ENCODE measurements at regions not wholly inside any gene's neighbourhood (a gene's known extent, or its start where the extent isn't known, plus 50 kb on each side); places are given as distances from the start of the nearest gene placed in this dataset.

GRCh38 chr1:199015799-199016198, 377.0 kb downstream of the PTPRC start:
- no peaks in the 10 kb centered on the region for H3K36me3 Mint-ChIP-seq (ENCODE audit: insufficient read depth)
- no peak overlapping the region for H3K4me3 Mint-ChIP-seq (ENCODE audit: low read depth)
- DNase-seq (ENCODE audit: low spot score, unreplicated experiment), result no peak
- no peaks in the 10 kb centered on the region for H3K9me3 Mint-ChIP-seq (ENCODE audit: low read depth)
- H3K4me1 Mint-ChIP-seq (ENCODE audit: low read depth), result no peaks in the 10 kb centered on the region
- no peak overlapping the region for H3K27ac Mint-ChIP-seq
- no peaks in the 10 kb centered on the region for H3K27me3 Mint-ChIP-seq
- TF ChIP-seq, protein P1, sequence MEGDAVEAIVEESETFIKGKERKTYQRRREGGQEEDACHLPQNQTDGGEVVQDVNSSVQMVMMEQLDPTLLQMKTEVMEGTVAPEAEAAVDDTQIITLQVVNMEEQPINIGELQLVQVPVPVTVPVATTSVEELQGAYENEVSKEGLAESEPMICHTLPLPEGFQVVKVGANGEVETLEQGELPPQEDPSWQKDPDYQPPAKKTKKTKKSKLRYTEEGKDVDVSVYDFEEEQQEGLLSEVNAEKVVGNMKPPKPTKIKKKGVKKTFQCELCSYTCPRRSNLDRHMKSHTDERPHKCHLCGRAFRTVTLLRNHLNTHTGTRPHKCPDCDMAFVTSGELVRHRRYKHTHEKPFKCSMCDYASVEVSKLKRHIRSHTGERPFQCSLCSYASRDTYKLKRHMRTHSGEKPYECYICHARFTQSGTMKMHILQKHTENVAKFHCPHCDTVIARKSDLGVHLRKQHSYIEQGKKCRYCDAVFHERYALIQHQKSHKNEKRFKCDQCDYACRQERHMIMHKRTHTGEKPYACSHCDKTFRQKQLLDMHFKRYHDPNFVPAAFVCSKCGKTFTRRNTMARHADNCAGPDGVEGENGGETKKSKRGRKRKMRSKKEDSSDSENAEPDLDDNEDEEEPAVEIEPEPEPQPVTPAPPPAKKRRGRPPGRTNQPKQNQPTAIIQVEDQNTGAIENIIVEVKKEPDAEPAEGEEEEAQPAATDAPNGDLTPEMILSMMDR (IDR thresholded peaks at IDR 0.05; ENCODE audit: unreplicated experiment), result no peak

- Mint-ChIP-seq H3K27me3 (no peaks in the 10 kb centered on the region), H3K36me3 (ENCODE audit: insufficient read depth) (no peaks in the 10 kb centered on the region), H3K4me1 (ENCODE audit: low read depth) (no peaks in the 10 kb centered on the region), H3K27ac (no peak overlapping the region), H3K4me3 (ENCODE audit: low read depth) (no peak overlapping the region), H3K9me3 (ENCODE audit: low read depth) (no peaks in the 10 kb centered on the region)
- TF ChIP-seq, protein P1 (IDR thresholded peaks at IDR 0.05; ENCODE audit: unreplicated experiment), result no peak
- no peak for DNase-seq (ENCODE audit: low spot score, unreplicated experiment)
Observed at GRCh38 chr1:199018471-199019135, 379.8 kb downstream of the PTPRC start.

DNA sequence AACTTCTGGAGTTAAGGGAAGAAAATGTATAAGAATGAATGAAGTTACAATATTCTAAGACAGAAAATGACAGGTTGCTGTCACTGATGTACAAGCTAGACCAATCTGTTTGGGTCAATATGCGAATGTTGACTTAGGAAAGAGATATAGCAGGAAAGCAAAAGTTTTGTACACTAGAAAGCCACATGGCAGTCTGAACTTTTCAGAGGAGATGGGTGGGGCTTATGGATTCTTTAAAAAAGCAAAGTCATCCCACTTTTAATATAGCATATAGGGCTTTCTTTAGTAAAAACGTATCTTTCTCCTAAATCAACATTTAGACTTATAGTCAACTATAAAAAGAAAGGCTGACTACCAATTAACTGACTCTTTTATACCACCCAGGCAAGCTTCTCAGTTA, 381.2 kb downstream of the PTPRC start:
- H3K4me3 Mint-ChIP-seq (ENCODE audit: low read depth), result no peak overlapping the region
- TF ChIP-seq, protein P1 (IDR thresholded peaks at IDR 0.05; ENCODE audit: unreplicated experiment), result no peak
- H3K9me3 Mint-ChIP-seq (ENCODE audit: low read depth), result no peaks in the 10 kb centered on the region

GRCh38 chr1:199020904-199021303, 382.1 kb downstream of the PTPRC start:
- H3K4me3 Mint-ChIP-seq (ENCODE audit: low read depth), result no peak overlapping the region
- TF ChIP-seq, protein P1 (IDR thresholded peaks at IDR 0.05; ENCODE audit: unreplicated experiment), result no peak

More for the DNA sequence above, 381.2 kb downstream of the PTPRC start:
- no peak overlapping the region for H3K27ac Mint-ChIP-seq
- DNase-seq (ENCODE audit: low spot score, unreplicated experiment), result no peak
- no peaks in the 10 kb centered on the region for H3K27me3 Mint-ChIP-seq
- no peaks in the 10 kb centered on the region for H3K4me1 Mint-ChIP-seq (ENCODE audit: low read depth)
- no peaks in the 10 kb centered on the region for H3K36me3 Mint-ChIP-seq (ENCODE audit: insufficient read depth)

GRCh38 chr1:199029401-199029800, 390.6 kb downstream of the PTPRC start:
- Mint-ChIP-seq H3K36me3 (ENCODE audit: insufficient read depth) (no peaks in the 10 kb centered on the region), H3K4me1 (ENCODE audit: low read depth) (no peaks in the 10 kb centered on the region), H3K9me3 (ENCODE audit: low read depth) (no peaks in the 10 kb centered on the region), H3K27ac (no peak overlapping the region), H3K27me3 (no peaks in the 10 kb centered on the region), H3K4me3 (ENCODE audit: low read depth) (no peak overlapping the region)
- DNase-seq (ENCODE audit: low spot score, unreplicated experiment), result no peak
- TF ChIP-seq, protein P1 (IDR thresholded peaks at IDR 0.05; ENCODE audit: unreplicated experiment), result no peak

More at GRCh38 chr1:199020904-199021303, 382.1 kb downstream of the PTPRC start:
- Mint-ChIP-seq H3K4me1 (ENCODE audit: low read depth) (no peaks in the 10 kb centered on the region), H3K36me3 (ENCODE audit: insufficient read depth) (no peaks in the 10 kb centered on the region), H3K27me3 (no peaks in the 10 kb centered on the region), H3K27ac (no peak overlapping the region), H3K9me3 (ENCODE audit: low read depth) (no peaks in the 10 kb centered on the region)
- DNase-seq (ENCODE audit: low spot score, unreplicated experiment), result no peak
